Hepatocyte (in vitro differentiated cells): ENCODE measurements at regions not wholly inside any gene's neighbourhood (a gene's known extent, or its start where the extent isn't known, plus 50 kb on each side); places are given as distances from the start of the nearest gene placed in this dataset.
A peak's percentile ranks its signal among the peaks of the same experiment; 100 is the strongest.

ENCODE experiments used
- DNase-seq: peaks from one replicate; pipeline ENCODE4 v3.0.0-alpha.2; 2016; ENCODE audit warnings: low spot score
- H2AFZ ChIP-seq: fragments of 200-600 bp; sonication (generic); 2 replicates; pipeline ENCODE4 v1.6.0; 2016; ENCODE audit warnings: antibody characterized with exemption, mild to moderate bottlenecking
- H3K27ac ChIP-seq: fragments of 200-600 bp; sonication (generic); 2 replicates; pipeline ENCODE4 v1.5.1; 2016; ENCODE audit warnings: mild to moderate bottlenecking
- H3K27me3 ChIP-seq: fragments of 200-600 bp; sonication (generic); 2 replicates; pipeline ENCODE4 v1.6.1; 2016
- H3K36me3 ChIP-seq: fragments of 200-600 bp; sonication (generic); replicated peaks from 2 replicates; pipeline ENCODE4 v1.5.1; 2016; ENCODE audit warnings: low read depth; ENCODE audit not compliant: insufficient read depth
- H3K4me1 ChIP-seq: fragments of 200-600 bp; sonication (generic); 2 replicates; pipeline ENCODE4 v1.5.1; 2016; ENCODE audit warnings: mild to moderate bottlenecking, moderate library complexity; ENCODE audit not compliant: insufficient read depth
- H3K4me2 ChIP-seq: fragments of 200-600 bp; sonication (generic); 2 replicates; pipeline ENCODE4 v1.6.0; 2016
- H3K4me3 ChIP-seq: fragments of 200-600 bp; sonication (generic); 2 replicates; pipeline ENCODE4 v1.5.1; 2016; ENCODE audit warnings: mild to moderate bottlenecking
- H3K79me2 ChIP-seq: fragments of 200-600 bp; sonication (generic); 2 replicates; pipeline ENCODE4 v1.6.0; 2017; ENCODE audit warnings: mild to moderate bottlenecking
- H3K9me2 ChIP-seq: fragments of 200-600 bp; sonication (generic); replicated peaks from 2 replicates; pipeline ENCODE4 v1.6.0; 2017; ENCODE audit warnings: mild to moderate bottlenecking; ENCODE audit not compliant: insufficient read depth
- H3K9me3 ChIP-seq: fragments of 200-600 bp; sonication (generic); 2 replicates; pipeline ENCODE4 v1.5.1; 2016; ENCODE audit warnings: low read depth, mild to moderate bottlenecking
- H4K20me1 ChIP-seq: fragments of 200-600 bp; sonication (generic); 2 replicates; pipeline ENCODE4 v1.6.0; 2016; ENCODE audit warnings: mild to moderate bottlenecking; ENCODE audit not compliant: insufficient read depth, poor library complexity, severe bottlenecking
- CTCF ChIP-seq: fragments of 200-600 bp; sonication (generic); IDR thresholded peaks from 2 replicates; pipeline ENCODE4 v1.5.1; 2016; ENCODE audit warnings: antibody characterized with exemption, mild to moderate bottlenecking; ENCODE audit not compliant: poor library complexity
- EZH2 ChIP-seq: fragments of 200-600 bp; sonication (generic); IDR thresholded peaks from 2 replicates; pipeline ENCODE4 v1.6.1; 2016; ENCODE audit warnings: antibody characterized with exemption, mild to moderate bottlenecking, borderline replicate concordance
- EZH2phosphoT487 ChIP-seq: fragments of 200-600 bp; sonication (generic); IDR thresholded peaks from one replicate; pipeline ENCODE4 v1.6.1; 2018; ENCODE audit warnings: antibody characterized with exemption, mild to moderate bottlenecking, low read depth, moderate library complexity; ENCODE audit not compliant: unreplicated experiment, severe bottlenecking
- WGBS: methylation state at CpG from one replicate; pipeline ENCODE4 v1.1.6; 2016; ENCODE audit warnings: low lambda C conversion rate; ENCODE audit errors: missing lambda C conversion rate; 5-methylcytosine and 5-hydroxymethylcytosine counted together

- Histone ChIP-seq H3K4me2 (no peak overlapping the region), H4K20me1 (no peaks in the 10 kb centered on the region), H3K36me3 (no peaks in the 10 kb centered on the region), H3K9me3 (no peaks in the 10 kb centered on the region), H2AFZ (no peak overlapping the region), H3K27ac (peak overlapping the region; percentile 14), H3K4me3 (no peak overlapping the region), H3K79me2 (no peaks in the 10 kb centered on the region), H3K27me3 (no peaks in the 10 kb centered on the region), H3K4me1 (no peaks in the 10 kb centered on the region), H3K9me2 (no peaks in the 10 kb centered on the region)
- DNase-seq = peak; percentile 70
- no peak for TF ChIP-seq EZH2
- TF ChIP-seq CTCF = no peak
- no peak for TF ChIP-seq EZH2phosphoT487
- WGBS = 21% methylated on average over 3 of the region's 3 CpGs
These were observed 738.5 kb upstream of the CHRM3 start for GRCh38 chr1:238647877-238648276.

GRCh38 chr1:238642231-238642630, 744.1 kb upstream of the CHRM3 start:
- Histone ChIP-seq H3K27me3 (no peaks in the 10 kb centered on the region), H3K4me1 (no peaks in the 10 kb centered on the region), H3K9me2 (no peaks in the 10 kb centered on the region), H4K20me1 (no peaks in the 10 kb centered on the region), H3K27ac (no peak overlapping the region), H3K9me3 (no peaks in the 10 kb centered on the region), H3K36me3 (no peaks in the 10 kb centered on the region), H3K4me2 (no peak overlapping the region), H3K4me3 (no peak overlapping the region), H2AFZ (no peak overlapping the region), H3K79me2 (no peaks in the 10 kb centered on the region)
- peak; percentile 10 for DNase-seq
- TF ChIP-seq EZH2 (no peak), EZH2phosphoT487 (no peak), CTCF (no peak)
- 87% methylated on average over 4 of the region's 4 CpGs for WGBS

- Histone ChIP-seq H3K4me3 (no peak overlapping the region), H3K4me1 (no peaks in the 10 kb centered on the region), H2AFZ (no peak overlapping the region), H3K9me3 (no peaks in the 10 kb centered on the region), H3K9me2 (no peaks in the 10 kb centered on the region), H3K4me2 (no peak overlapping the region), H4K20me1 (no peaks in the 10 kb centered on the region), H3K36me3 (no peaks in the 10 kb centered on the region), H3K79me2 (no peaks in the 10 kb centered on the region), H3K27ac (no peak overlapping the region), H3K27me3 (no peaks in the 10 kb centered on the region)
- TF ChIP-seq EZH2phosphoT487 (no peak), EZH2 (no peak), CTCF (no peak)
- no peak for DNase-seq
These were observed 746.5 kb upstream of the CHRM3 start for GRCh38 chr1:238639861-238640260.

GRCh38 chr1:238628110-238628509, 737.4 kb upstream of the ZP4 start:
- H3K9me2 ChIP-seq = no peaks in the 10 kb centered on the region
- H2AFZ ChIP-seq = no peak overlapping the region
- no peak overlapping the region for H3K27ac ChIP-seq
- H3K79me2 ChIP-seq = no peaks in the 10 kb centered on the region
- H3K4me1 ChIP-seq = no peaks in the 10 kb centered on the region
- no peaks in the 10 kb centered on the region for H3K27me3 ChIP-seq
- no peak overlapping the region for H3K4me2 ChIP-seq
- H3K9me3 ChIP-seq = no peaks in the 10 kb centered on the region
- H3K4me3 ChIP-seq = no peak overlapping the region
- DNase-seq = no peak
- H3K36me3 ChIP-seq = no peaks in the 10 kb centered on the region
- TF ChIP-seq EZH2phosphoT487 (no peak), CTCF (no peak), EZH2 (no peak)
- WGBS = 52% methylated on average over 2 of the region's 2 CpGs
- H4K20me1 ChIP-seq = no peaks in the 10 kb centered on the region
